Stimulated activated CD4-positive, alpha-beta T cell treated with anti-CD3 and anti-CD28 coated beads, Interleukin-12 subunit alpha, Interleukin-12 subunit beta, amount 100 ng/mL, for 4 hours (primary cell): ENCODE measurements at regions not wholly inside any gene's neighbourhood (a gene's known extent, or its start where the extent isn't known, plus 50 kb on each side); places are given as distances from the start of the nearest gene placed in this dataset.

ENCODE experiments used
- DNase-seq: peaks from one replicate; pipeline ENCODE4 v3.0.0-alpha.2; 2020

- DNase-seq: no peak
Measured at GRCh38 chr14:71521238-71522135, 410.7 kb upstream of the RGS6 start.

GRCh38 chr14:71523630-71524319 is 408.5 kb upstream of the RGS6 start:
- no peak for DNase-seq

GRCh38 chr14:71524320-71524982 is 407.8 kb upstream of the RGS6 start:
- DNase-seq: no peak

GRCh38 chr14:71525663-71526221 is 406.5 kb upstream of the RGS6 start:
- DNase-seq: no peak

GRCh38 chr14:71526388-71526787 is 405.8 kb upstream of the RGS6 start:
- DNase-seq: no peak

GRCh38 chr14:71527838-71528237 is 404.4 kb upstream of the RGS6 start:
- no peak for DNase-seq

GRCh38 chr14:71529848-71530247 is 402.4 kb upstream of the RGS6 start:
- no peak for DNase-seq

- DNase-seq: no peak
Measured at GRCh38 chr14:71532344-71532743, 399.9 kb upstream of the RGS6 start.

- DNase-seq: no peak
Measured at GRCh38 chr14:71532790-71533189, 399.4 kb upstream of the RGS6 start.

GRCh38 chr14:71533390-71533789 is 398.8 kb upstream of the RGS6 start:
- DNase-seq: no peak

- no peak for DNase-seq
Measured at GRCh38 chr14:71533800-71534199, 398.4 kb upstream of the RGS6 start.

GRCh38 chr14:71534506-71534905 is 397.7 kb upstream of the RGS6 start:
- DNase-seq: no peak

- DNase-seq: no peak
Measured at GRCh38 chr14:71536015-71536740, 396.1 kb upstream of the RGS6 start.

GRCh38 chr14:71536927-71537772 is 395.1 kb upstream of the RGS6 start:
- DNase-seq: no peak

GRCh38 chr14:71538288-71538687 is 393.9 kb upstream of the RGS6 start:
- DNase-seq: no peak

- DNase-seq: no peak
Measured at GRCh38 chr14:71538938-71539649, 393.1 kb upstream of the RGS6 start.

- no peak for DNase-seq
Measured at GRCh38 chr14:71539650-71540285, 392.5 kb upstream of the RGS6 start.

GRCh38 chr14:71541271-71541670 is 391.0 kb upstream of the RGS6 start:
- no peak for DNase-seq

GRCh38 chr14:71541973-71542690 is 390.1 kb upstream of the RGS6 start:
- no peak for DNase-seq
